ENCODE measurements at regions not wholly inside any gene's neighbourhood (a gene's known extent, or its start where the extent isn't known, plus 50 kb on each side); places are given as distances from the start of the nearest gene placed in this dataset.

GRCh38 chr16:79480929-79481328, 119.6 kb downstream of the MAF start (continued):
- TF ChIP-seq CHD7 (IDR thresholded peaks at IDR 0.05; ENCODE audit: insufficient replicate concordance, low read length) = no peak
- TF ChIP-seq GTF2F1 (IDR thresholded peaks at IDR 0.05; ENCODE audit: borderline replicate concordance, low read depth, low read length) = no peak

Measured in H1 (cell line).